ENCODE measurements at regions not wholly inside any gene's neighbourhood (a gene's known extent, or its start where the extent isn't known, plus 50 kb on each side); places are given as distances from the start of the nearest gene placed in this dataset.

DNA sequence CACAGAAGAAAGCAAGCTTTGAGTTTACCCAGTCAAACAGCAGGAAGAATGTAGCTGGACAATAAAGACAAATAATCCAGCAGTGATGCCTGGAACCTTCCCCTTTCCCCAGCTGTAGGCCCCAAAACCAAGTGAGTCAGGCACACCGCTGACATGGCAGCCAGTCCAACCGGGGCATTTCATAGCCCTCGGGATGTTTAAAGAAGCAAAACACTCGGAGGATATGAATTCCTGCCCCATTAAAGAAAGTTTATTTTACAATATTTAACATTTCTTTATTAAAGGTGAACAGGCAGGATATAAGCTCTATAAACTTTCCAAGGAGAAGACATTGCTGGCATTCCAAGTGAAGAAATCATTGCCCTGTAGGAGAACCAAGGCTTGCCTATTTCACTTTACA is 507.6 kb upstream of the TNP1 start:
- TF ChIP-seq, protein P1, sequence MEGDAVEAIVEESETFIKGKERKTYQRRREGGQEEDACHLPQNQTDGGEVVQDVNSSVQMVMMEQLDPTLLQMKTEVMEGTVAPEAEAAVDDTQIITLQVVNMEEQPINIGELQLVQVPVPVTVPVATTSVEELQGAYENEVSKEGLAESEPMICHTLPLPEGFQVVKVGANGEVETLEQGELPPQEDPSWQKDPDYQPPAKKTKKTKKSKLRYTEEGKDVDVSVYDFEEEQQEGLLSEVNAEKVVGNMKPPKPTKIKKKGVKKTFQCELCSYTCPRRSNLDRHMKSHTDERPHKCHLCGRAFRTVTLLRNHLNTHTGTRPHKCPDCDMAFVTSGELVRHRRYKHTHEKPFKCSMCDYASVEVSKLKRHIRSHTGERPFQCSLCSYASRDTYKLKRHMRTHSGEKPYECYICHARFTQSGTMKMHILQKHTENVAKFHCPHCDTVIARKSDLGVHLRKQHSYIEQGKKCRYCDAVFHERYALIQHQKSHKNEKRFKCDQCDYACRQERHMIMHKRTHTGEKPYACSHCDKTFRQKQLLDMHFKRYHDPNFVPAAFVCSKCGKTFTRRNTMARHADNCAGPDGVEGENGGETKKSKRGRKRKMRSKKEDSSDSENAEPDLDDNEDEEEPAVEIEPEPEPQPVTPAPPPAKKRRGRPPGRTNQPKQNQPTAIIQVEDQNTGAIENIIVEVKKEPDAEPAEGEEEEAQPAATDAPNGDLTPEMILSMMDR (IDR thresholded peaks at IDR 0.05; ENCODE audit: control insufficient read depth, insufficient read depth, low read depth, low read length, missing control alignments), result no peak
- H3K4me3 ChIP-seq (ENCODE audit: control insufficient read depth, low read depth, low read length), result no peak overlapping the region
- DNase-seq (ENCODE audit: low read depth), result no peak

DNA sequence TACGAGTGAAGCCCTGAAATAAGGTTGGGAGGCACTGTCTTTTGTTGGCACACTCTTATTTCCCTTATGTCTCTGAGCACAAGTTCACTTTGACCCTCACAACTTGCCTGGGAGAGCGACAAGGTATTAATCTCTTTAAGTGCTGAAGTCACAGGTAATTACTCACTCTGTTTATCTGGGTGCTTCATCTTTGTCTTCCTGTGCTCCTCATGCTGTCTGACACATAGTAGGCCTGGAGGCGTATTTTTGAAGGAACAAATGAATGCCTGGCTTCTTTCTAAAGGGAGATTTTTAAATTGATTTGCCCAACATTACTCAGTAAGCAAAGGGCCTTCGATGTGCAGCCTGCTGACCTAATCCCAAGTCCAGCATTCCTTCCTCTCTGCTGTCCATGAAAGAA is 507.1 kb upstream of the TNP1 start:
- no peak overlapping the region for H3K4me3 ChIP-seq (ENCODE audit: control insufficient read depth, low read depth, low read length)
- TF ChIP-seq, protein P1 (IDR thresholded peaks at IDR 0.05; ENCODE audit: control insufficient read depth, insufficient read depth, low read depth, low read length, missing control alignments), result no peak
- DNase-seq (ENCODE audit: low read depth), result no peak

DNA sequence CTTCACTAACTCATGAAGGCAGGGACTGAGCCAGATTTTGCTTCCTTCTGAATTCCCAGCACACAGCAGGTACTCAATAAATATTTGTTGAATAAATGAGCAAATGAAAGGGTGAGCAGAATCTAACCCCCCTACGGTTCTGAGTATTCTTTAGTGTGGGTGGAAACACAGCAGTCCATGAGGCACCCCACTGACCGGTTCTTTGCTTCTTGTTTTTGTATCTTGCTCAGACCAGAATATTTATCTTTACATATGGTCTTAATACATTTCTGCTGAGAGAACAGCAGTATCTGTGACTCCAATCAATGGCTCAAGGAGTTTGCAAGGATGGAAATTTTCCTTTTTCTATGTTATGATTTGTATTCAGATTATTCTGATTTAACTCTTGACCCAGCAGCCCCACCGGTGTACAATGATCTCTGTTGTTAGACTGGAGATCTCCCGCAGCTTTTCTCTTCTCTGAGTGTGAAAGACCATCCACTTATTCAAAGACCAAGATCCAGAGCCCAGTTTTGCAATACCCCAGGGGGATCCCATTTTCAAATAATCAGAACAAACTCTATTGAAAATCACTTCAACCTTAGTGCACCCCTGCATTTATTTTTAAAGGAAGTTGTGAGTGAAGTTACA is 506.5 kb upstream of the TNP1 start:
- no peak overlapping the region for H3K4me3 ChIP-seq (ENCODE audit: control insufficient read depth, low read depth, low read length)
- TF ChIP-seq, protein P1 (IDR thresholded peaks at IDR 0.05; ENCODE audit: control insufficient read depth, insufficient read depth, low read depth, low read length, missing control alignments), result no peak
- DNase-seq (ENCODE audit: low read depth), result no peak

DNA sequence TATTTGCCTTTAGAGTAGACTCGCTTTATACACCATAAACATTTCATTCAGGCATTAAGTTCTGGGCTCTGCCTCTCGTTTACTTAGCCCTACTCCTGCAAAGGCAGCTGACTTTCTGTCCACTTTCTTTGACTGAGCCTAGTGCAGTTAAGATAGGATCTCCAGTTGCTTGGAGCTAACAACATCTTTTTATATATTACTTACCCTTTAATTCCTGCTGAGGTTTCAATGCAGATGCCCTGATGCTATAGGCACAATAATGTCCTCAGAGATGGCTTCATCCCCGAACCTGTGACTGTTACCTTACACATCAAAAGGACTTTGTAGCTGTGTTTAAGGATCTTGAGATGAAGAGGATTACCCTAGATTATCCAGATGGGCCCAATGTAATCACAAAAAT is 505.8 kb upstream of the TNP1 start:
- H3K4me3 ChIP-seq (ENCODE audit: control insufficient read depth, low read depth, low read length), result no peak overlapping the region
- no peak for DNase-seq (ENCODE audit: low read depth)
- TF ChIP-seq, protein P1 (IDR thresholded peaks at IDR 0.05; ENCODE audit: control insufficient read depth, insufficient read depth, low read depth, low read length, missing control alignments), result no peak

DNA sequence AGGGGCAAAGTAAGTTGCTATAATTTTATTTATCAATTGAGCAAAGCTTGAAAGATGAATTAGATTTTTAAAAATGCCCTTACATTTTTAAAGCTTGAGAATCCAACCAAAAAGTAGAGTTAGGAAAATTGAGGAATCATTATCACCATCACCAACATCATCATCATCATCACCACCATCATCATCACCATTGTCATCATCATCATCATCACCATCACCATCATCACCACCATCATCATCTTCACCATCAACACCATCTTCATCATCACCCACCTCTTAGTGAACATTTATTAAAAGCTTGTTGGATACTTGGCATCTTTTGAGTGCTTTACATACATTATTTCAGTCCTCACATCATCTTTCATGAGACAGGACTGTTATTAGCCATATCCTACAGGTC is 504.4 kb upstream of the TNP1 start:
- DNase-seq (ENCODE audit: low read depth), result no peak
- TF ChIP-seq, protein P1 (IDR thresholded peaks at IDR 0.05; ENCODE audit: control insufficient read depth, insufficient read depth, low read depth, low read length, missing control alignments), result no peak
- no peak overlapping the region for H3K4me3 ChIP-seq (ENCODE audit: control insufficient read depth, low read depth, low read length)

DNA sequence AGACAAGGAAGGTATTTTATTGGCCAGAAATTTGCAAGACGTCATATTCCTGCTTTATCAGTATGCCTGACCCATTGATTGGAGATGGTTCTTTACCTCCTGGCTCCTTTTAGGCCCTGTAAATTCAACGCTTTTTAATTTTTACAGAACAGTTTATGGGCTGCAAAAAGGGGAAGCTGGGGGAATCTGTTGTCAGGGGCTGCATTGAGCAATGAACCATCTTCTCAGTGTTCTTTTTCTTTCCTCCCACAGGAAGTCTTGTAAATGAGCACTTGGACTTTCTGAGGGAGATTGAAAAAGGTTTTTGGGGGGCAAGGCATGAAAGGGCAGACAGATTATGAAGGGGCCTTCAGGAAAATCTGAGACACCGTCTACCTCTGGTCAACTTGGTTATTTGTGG is 503.6 kb upstream of the TNP1 start:
- H3K4me3 ChIP-seq (ENCODE audit: control insufficient read depth, low read depth, low read length), result no peak overlapping the region
- TF ChIP-seq, protein P1 (IDR thresholded peaks at IDR 0.05; ENCODE audit: control insufficient read depth, insufficient read depth, low read depth, low read length, missing control alignments), result no peak
- no peak for DNase-seq (ENCODE audit: low read depth)

DNA sequence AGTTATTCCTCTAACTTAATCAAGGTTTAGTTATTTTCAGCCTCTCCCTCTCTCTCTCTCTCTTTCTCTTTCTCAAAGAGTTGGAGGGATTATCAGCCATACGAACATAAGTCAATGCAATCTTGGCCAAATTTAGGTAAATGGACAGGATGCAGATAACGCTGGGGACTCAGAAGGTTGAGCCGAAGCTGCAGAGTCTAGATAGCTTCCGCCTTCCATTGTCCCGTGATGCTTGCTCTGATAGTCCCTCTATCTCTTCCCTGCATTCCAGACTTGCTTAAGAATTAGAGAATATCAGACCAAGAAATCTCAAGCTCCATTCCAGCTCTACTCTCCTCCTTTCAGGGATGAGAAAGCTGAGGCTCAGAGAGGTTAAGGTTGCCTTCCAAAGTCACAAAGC is 502.8 kb upstream of the TNP1 start:
- TF ChIP-seq, protein P1 (IDR thresholded peaks at IDR 0.05; ENCODE audit: control insufficient read depth, insufficient read depth, low read depth, low read length, missing control alignments), result no peak
- DNase-seq (ENCODE audit: low read depth), result no peak

More for the DNA sequence above, 502.8 kb upstream of the TNP1 start:
- H3K4me3 ChIP-seq (ENCODE audit: control insufficient read depth, low read depth, low read length), result no peak overlapping the region
